Activated CD4-positive, alpha-beta memory T cell treated with anti-CD3 and anti-CD28 coated beads, Interleukin-2, amount 10 ng/mL, durations not matched to agents 7 days and 5 days (primary cell): ENCODE measurements at regions not wholly inside any gene's neighbourhood (a gene's known extent, or its start where the extent isn't known, plus 50 kb on each side); places are given as distances from the start of the nearest gene placed in this dataset.

ENCODE experiments used
- CTCF ChIA-PET: fragments of 350-600 bp; sonication (Branson Sonifier 250); formaldehyde crosslinking; loops from one replicate; lab custom pipeline; 2021; ENCODE audit warnings: antibody characterized with exemption, inconsistent platforms; lab: Charles Lee
- POLR2A ChIA-PET: fragments of 350-600 bp; sonication (Branson Sonifier 250); formaldehyde crosslinking; loops from one replicate; lab custom pipeline; 2021; ENCODE audit warnings: antibody characterized with exemption; lab: Charles Lee
- DNase-seq: peaks from one replicate; pipeline ENCODE4 v3.0.0-alpha.2; 2020
- H3K27ac Mint-ChIP-seq: one replicate; pipeline ENCODE4 v1.8.0; 2021; ENCODE audit warnings: mild to moderate bottlenecking, mixed read lengths
- H3K27me3 Mint-ChIP-seq: one replicate; pipeline ENCODE4 v1.8.0; 2021; ENCODE audit warnings: mixed read lengths
- H3K36me3 Mint-ChIP-seq: one replicate; pipeline ENCODE4 v1.8.0; 2021; ENCODE audit warnings: low read depth, mixed read lengths
- H3K4me1 Mint-ChIP-seq: one replicate; pipeline ENCODE4 v1.8.0; 2021; ENCODE audit warnings: mixed read lengths
- H3K4me3 Mint-ChIP-seq: one replicate; pipeline ENCODE4 v1.8.0; 2021; ENCODE audit warnings: mild to moderate bottlenecking, mixed read lengths
- H3K9me3 Mint-ChIP-seq: one replicate; pipeline ENCODE4 v1.8.0; 2021; ENCODE audit warnings: mixed read lengths

DNA sequence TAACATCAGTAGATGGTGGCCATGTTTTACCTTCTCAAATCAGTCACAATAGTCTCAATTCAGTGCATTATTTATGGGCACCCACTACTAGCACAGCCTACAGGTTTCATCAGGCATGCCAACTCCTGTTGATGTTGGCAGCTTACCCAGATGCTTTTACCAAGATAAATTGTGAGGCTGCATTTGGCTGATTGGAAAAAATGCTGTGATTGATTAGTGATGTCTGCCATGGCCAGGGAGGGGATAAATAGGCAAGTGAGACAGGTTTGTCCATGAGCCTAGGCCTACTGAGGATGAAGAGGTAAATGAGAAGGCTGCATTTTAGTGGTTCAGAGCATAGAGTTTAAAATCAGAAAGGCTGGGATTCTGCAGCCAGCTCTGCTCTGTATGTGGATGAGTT is 227.1 kb downstream of the NFATC2 start:
- Mint-ChIP-seq H3K27ac (no peak overlapping the region), H3K4me3 (no peak overlapping the region), H3K9me3 (peaks cover 3% of the 10 kb centered on the region), H3K36me3 (no peaks in the 10 kb centered on the region), H3K4me1 (no peaks in the 10 kb centered on the region), H3K27me3 (peaks cover 10% of the 10 kb centered on the region)
- ChIA-PET CTCF (interaction anchor here (3.5 kb wide), 1 partner anchor 11 kb away, joined by 9 read pairs; no protein-coding TSS in a partner anchor), POLR2A (no interaction called here)
- DNase-seq: no peak

DNA sequence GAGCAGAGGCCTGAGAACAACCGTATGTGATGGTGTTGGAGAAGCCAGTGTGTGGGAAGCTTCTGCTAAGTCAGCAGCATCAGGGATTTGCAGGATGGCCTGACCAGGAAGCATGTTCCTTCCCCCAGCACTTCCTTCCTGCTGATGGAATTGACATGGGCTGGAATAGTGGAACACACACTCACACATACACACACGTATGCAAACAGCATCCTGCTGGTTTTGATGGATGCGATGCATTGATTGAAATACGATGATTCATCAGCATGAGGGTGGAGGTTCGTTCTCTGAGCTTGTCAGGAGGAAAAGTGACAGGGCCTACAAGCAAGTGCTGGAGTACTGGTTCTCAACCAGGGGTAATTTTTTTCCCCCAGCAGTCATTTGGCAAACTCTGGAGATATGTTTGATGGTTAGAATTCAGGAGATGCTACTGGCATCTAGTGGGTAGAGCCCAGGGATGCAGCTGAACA is 229.1 kb downstream of the NFATC2 start:
- H3K27me3 Mint-ChIP-seq: peaks cover 20% of the 10 kb centered on the region
- no peak overlapping the region for H3K27ac Mint-ChIP-seq
- ChIA-PET CTCF (interaction anchor here (1.6 to 3.5 kb wide), 3 partner anchors 11 to 326 kb away, joined by 3 to 9 read pairs (median 6); no protein-coding TSS in a partner anchor), POLR2A (no interaction called here)
- DNase-seq: no peak
- H3K36me3 Mint-ChIP-seq: no peaks in the 10 kb centered on the region
- peaks cover 3% of the 10 kb centered on the region for H3K9me3 Mint-ChIP-seq
- H3K4me3 Mint-ChIP-seq: no peak overlapping the region
- H3K4me1 Mint-ChIP-seq: no peaks in the 10 kb centered on the region

DNA sequence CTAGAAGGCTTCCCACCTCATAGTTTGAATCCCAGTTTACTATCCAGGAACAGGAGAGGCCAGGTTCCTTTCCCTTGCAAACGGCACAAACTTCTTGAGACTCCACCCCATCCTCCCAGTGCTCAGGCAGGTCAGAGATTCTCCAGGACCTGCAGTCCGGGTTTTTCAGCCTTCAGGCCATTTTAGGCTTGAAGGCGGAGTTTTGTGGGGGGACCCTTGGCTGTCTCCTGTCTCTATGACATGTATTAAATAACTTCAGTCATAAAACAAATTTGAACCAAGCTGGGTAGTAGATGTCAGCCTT is 230.1 kb downstream of the NFATC2 start:
- CTCF ChIA-PET: interaction anchor here (1.6 to 3.5 kb wide), 3 partner anchors 12 to 325 kb away, joined by 3 to 9 read pairs (median 6); no protein-coding TSS in a partner anchor
- H3K36me3 Mint-ChIP-seq: no peaks in the 10 kb centered on the region
- H3K27ac Mint-ChIP-seq: no peak overlapping the region
- no peak for DNase-seq
- POLR2A ChIA-PET: no interaction called here
- H3K4me1 Mint-ChIP-seq: no peaks in the 10 kb centered on the region
- peaks cover 3% of the 10 kb centered on the region for H3K9me3 Mint-ChIP-seq
- H3K4me3 Mint-ChIP-seq: no peak overlapping the region
- H3K27me3 Mint-ChIP-seq: peaks cover 20% of the 10 kb centered on the region

DNA sequence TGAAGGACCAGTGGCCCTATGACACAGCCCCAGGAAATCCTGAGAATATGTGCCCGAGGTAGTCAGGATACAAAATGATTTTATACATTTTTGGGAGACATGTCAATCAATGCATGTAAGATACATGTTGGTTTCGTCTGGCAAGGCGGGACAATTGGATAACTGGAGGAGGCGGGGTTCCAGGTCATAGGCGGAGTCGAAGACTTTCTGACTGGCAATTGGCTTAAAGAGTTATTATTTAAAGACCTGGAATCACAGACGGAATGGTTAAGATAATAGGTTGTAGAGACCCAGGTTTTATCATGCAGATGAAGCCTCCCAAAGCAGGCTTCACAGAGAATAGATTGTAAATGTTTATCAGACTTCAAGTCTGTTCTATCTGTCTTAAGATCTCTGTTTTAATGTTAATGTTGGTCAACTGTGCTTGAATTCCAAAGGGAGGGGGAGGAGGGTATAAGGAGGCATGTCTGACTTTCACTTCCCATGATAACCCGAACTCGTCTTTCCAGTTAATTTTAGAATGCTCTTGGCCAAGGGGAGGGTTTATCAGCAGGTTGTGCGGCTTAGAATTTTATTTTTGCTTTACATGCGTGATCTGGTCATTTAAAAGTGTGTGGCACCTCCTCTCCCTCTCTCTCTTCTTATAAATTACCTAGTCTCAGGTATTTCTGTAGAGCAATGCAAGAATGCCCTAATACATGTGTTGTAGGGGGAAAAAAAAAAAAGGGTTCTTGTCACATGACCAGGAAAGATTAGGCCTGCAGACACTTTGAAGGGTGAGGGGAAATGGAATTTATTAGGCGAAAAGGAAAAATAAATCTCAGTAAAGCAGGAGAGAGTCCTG is 230.7 kb downstream of the NFATC2 start:
- Mint-ChIP-seq H3K4me1 (peaks cover 2% of the 10 kb centered on the region), H3K4me3 (no peak overlapping the region), H3K27me3 (peaks cover 22% of the 10 kb centered on the region), H3K9me3 (peaks cover 3% of the 10 kb centered on the region), H3K27ac (no peak overlapping the region), H3K36me3 (no peaks in the 10 kb centered on the region)
- ChIA-PET CTCF (interaction anchor here (3.5 kb wide), 1 partner anchor 15 kb away, joined by 9 read pairs; no protein-coding TSS in a partner anchor), POLR2A (no interaction called here)
- no peak for DNase-seq

DNA sequence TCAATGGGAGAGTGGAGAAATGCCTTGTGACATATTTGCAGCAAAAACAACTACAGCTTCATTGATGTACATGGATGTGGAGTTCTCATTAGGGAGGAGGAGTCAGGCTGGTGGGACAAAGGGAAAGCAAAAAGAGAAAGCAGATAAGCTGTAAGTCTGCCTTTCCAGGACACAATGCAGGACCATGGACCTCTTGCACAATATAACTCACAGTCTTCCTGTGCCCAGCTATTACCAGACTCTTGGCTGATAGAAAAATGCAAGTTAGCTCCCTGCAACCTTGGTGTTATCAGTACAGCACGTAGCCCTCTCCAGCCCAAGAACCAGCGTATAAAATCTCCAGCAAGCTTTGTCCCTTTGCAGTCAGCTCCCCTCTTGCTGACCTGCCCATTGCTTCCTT is 232.3 kb downstream of the NFATC2 start:
- POLR2A ChIA-PET: no interaction called here
- Mint-ChIP-seq H3K36me3 (no peaks in the 10 kb centered on the region), H3K9me3 (no peaks in the 10 kb centered on the region), H3K4me3 (no peak overlapping the region), H3K27ac (no peak overlapping the region), H3K27me3 (peaks cover 23% of the 10 kb centered on the region), H3K4me1 (peaks cover 2% of the 10 kb centered on the region)
- CTCF ChIA-PET: interaction anchor here (1.2 to 5.8 kb wide), 4 partner anchors 11 to 328 kb away, joined by 3 to 64 read pairs (median 40); no protein-coding TSS in a partner anchor
- no peak for DNase-seq

DNA sequence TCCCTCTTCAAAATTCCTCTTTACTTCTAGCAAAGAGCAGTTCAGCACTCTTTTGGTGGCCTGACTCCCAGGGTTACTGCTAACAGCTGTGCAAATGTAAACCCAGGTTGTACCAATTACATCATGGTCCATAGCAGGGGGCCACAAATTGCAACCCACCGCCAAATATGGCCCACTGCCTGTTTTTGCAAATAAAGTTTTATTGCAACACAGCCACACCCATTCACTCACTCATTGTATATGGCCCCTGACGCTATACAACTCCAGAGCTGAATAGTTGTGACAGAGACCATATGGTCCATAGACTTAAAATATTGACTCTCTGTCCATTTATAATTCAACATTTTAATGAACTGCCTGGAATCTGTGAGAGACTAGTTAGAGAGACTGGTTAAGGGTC is 233.4 kb downstream of the NFATC2 start:
- Mint-ChIP-seq H3K9me3 (no peaks in the 10 kb centered on the region), H3K27ac (no peak overlapping the region), H3K27me3 (peaks cover 23% of the 10 kb centered on the region), H3K36me3 (no peaks in the 10 kb centered on the region), H3K4me3 (no peak overlapping the region), H3K4me1 (peaks cover 2% of the 10 kb centered on the region)
- ChIA-PET POLR2A (no interaction called here), CTCF (interaction anchor here (1.2 to 5.8 kb wide), 6 partner anchors 12 to 514 kb away, joined by 3 to 64 read pairs (median 17); partner anchors contain the start of gene BCAS4)
- DNase-seq: no peak

DNA sequence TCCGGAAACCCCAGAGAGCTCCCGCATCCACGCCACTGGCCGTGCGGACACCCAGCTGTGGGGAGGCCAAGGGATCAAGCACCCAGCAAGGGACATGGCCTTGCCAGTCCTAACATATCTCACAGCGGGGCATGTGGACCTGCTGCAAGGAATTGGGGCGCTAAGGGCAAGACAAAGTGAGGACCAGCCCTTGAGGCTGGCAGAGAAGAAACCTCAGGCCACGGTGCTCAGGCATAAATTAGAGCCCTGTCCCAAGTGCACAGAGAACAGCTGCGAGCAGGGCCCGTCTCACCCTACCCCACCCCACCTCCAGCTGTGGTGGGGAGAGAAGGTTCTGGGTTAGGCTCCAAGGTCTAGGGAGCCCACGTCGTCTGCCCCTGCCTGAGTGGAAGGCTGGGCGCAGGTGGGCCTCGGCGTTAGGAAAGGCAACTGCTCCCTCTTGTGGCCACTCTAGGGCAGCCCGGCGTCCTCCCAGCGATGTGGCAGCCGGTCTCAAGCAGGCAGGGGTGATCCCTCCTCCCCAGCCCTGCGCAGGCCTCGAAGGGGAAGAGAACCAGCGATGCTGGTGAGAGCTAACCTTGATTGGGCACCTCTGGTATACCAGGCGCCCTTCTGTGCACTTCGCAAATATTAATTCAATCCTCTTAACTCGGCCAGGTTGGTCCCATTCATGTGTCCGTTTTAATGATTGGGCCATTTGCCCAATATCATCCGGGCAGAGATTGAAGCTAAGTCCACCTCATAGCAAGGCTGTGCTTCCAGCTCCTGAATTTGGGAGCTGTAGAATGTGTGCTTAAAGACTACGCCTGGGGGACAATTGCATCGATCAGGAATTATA is 235.8 kb downstream of the NFATC2 start:
- peaks cover 23% of the 10 kb centered on the region for H3K27me3 Mint-ChIP-seq
- CTCF ChIA-PET: interaction anchor here (0.6 to 5.8 kb wide), 19 partner anchors 10 to 517 kb away, joined by 3 to 64 read pairs (median 4); partner anchors contain the start of gene BCAS4
- DNase-seq: peak; percentile 71
- no peak overlapping the region for H3K27ac Mint-ChIP-seq
- H3K4me3 Mint-ChIP-seq: no peak overlapping the region
- POLR2A ChIA-PET: no interaction called here
- no peaks in the 10 kb centered on the region for H3K9me3 Mint-ChIP-seq
- peaks cover 2% of the 10 kb centered on the region for H3K4me1 Mint-ChIP-seq
- H3K36me3 Mint-ChIP-seq: no peaks in the 10 kb centered on the region

DNA sequence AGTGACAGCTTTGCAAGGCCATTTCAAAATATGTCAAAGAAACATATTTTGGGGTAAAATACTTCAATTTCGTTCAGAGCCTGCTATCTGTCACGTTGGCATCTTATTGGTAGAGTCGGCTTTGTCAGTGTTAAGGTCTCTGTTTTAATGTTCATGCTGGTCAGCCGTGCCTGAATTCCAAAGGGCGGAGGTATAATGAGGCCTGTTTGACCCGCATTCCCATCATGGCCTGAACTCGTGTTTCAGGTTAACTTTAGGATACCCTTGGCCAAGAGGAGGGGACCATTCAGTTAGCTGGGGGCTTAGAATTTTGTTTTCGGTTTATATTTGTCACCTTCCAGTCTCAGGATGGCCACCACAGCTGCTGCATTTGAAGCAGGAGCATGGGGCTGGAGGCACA is 236.4 kb downstream of the NFATC2 start:
- Mint-ChIP-seq H3K4me1 (peaks cover 2% of the 10 kb centered on the region), H3K36me3 (no peaks in the 10 kb centered on the region), H3K4me3 (no peak overlapping the region), H3K27ac (no peak overlapping the region), H3K9me3 (no peaks in the 10 kb centered on the region), H3K27me3 (peaks cover 19% of the 10 kb centered on the region)
- ChIA-PET CTCF (interaction anchor here (0.9 to 5.8 kb wide), 6 partner anchors 18 to 324 kb away, joined by 3 to 64 read pairs (median 14); no protein-coding TSS in a partner anchor), POLR2A (no interaction called here)
- no peak for DNase-seq

DNA sequence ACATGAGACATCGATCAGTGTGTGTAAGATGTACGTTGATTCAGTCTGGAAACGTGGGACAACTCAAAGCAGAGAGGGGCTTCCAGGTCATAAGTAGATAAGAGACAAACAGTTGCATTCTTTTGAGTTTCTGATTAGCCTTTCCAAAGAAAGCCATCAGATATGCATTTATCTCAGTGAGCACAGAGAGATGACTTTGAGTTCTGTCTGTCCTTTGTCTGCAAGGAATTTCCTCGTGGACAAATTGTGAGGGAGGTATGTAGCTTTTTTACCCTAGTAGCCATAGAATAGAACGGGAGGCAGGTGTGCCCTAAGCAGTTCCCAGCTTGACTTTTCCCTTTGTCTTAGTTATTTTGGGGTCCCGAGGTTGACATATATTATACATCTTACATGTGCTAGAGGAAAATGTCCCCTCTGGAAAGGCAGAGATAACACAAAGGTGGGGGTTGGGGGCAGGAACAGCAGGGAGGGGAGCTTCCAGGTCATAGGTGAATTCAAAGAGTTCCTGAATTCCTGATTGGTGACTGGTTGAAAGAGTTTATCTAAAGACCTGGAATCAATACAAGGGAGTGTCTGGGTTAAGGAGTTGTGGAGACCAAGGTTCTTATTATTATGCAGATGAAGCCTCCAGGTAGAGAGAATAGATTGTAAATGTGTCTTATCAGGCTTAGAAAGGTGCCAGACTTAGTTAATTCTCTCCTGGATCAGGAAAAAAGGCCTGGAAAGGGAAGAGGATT is 237.0 kb downstream of the NFATC2 start:
- peaks cover 16% of the 10 kb centered on the region for H3K27me3 Mint-ChIP-seq
- no peaks in the 10 kb centered on the region for H3K36me3 Mint-ChIP-seq
- DNase-seq: no peak
- H3K27ac Mint-ChIP-seq: no peak overlapping the region
- H3K4me3 Mint-ChIP-seq: no peak overlapping the region
- ChIA-PET POLR2A (no interaction called here), CTCF (interaction anchor here (0.9 to 5.8 kb wide), 5 partner anchors 19 to 318 kb away, joined by 3 to 64 read pairs (median 4); no protein-coding TSS in a partner anchor)
- H3K4me1 Mint-ChIP-seq: peaks cover 2% of the 10 kb centered on the region
- no peaks in the 10 kb centered on the region for H3K9me3 Mint-ChIP-seq

DNA sequence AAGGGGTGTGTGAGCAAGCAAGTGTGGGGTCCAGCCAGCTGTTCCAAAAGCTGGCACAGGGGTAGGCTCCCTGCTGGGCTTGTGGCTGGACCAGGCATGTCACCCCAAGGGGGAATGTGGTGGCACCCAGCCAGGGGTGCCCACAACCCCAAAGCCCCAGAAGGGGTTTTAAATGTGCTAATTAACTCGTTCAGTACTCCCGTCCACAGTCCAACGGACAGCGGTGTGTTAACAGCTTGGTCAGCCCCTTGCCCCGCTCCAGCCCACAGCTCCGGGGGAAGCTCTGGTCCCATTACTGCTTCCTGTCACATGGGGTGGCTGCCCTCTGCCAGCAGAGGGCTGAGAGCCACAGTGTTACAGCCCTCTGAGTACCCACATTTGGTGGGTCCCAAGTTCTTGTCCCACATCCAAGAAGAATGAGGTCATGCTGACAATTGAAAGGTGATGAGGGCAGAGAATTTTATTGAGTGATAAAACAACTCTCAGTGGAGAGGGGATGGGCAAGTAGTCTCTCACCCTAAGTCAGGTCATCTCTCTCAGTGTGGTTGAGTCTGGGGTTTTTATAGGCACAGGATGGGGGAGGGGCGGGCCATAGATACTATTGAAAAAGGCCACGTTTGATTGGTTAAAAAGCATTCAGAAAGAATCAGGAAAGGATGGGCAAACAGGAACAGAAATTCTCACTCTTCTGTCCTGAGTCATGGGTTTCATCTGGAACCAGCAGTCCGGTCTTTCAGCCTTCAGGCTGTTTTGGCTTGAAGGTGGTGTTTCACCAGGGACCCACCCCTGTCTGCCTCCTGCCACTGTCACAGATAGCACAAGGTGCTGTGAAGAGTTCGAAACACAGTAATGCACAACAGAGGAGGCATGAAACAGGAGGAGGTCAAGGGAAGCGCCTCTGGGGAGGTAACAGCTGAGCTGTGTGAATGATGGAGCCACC is 238.5 kb downstream of the NFATC2 start:
- Mint-ChIP-seq H3K4me3 (no peak overlapping the region), H3K9me3 (no peaks in the 10 kb centered on the region), H3K36me3 (no peaks in the 10 kb centered on the region), H3K27me3 (peaks cover 8% of the 10 kb centered on the region), H3K27ac (no peak overlapping the region), H3K4me1 (peaks cover 2% of the 10 kb centered on the region)
- no peak for DNase-seq
- ChIA-PET POLR2A (interaction anchor here (0.7 kb wide), 1 partner anchor 311 kb away, joined by 3 read pairs; no protein-coding TSS in a partner anchor), CTCF (interaction anchor here (0.7 kb wide), 1 partner anchor 312 kb away, joined by 3 read pairs; no protein-coding TSS in a partner anchor)

DNA sequence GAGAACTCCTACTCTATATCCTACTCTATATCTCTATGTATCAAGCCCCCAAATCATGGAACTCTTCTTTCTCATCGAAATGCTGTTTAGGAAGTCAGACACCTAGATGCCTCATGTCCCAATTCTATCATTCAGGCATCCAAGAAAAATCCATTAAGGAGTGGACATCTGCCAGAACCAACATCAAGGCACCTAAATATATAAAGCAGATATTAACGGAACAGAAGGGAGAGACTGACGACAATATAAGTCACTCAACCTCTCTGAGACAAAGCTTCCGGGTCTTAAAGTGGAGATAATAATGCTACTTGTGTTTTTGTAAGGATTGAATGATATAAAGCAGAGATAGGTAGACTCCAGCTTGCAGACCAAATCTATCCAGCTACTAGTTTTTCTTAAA is 241.5 kb downstream of the NFATC2 start:
- DNase-seq: no peak
- Mint-ChIP-seq H3K27ac (no peak overlapping the region), H3K4me1 (no peaks in the 10 kb centered on the region), H3K36me3 (no peaks in the 10 kb centered on the region), H3K9me3 (no peaks in the 10 kb centered on the region), H3K4me3 (no peak overlapping the region), H3K27me3 (no peaks in the 10 kb centered on the region)
- ChIA-PET CTCF (interaction anchor here (1.4 to 2.1 kb wide), 2 partner anchors 308 to 314 kb away, joined by 5 read pairs; no protein-coding TSS in a partner anchor), POLR2A (no interaction called here)
